ELR (cell line): ENCODE measurements at regions not wholly inside any gene's neighbourhood (a gene's known extent, or its start where the extent isn't known, plus 50 kb on each side); places are given as distances from the start of the nearest gene placed in this dataset.

ENCODE experiments used
- DNase-seq: peaks from one replicate; pipeline ENCODE4 v3.0.0-alpha.2; 2015; ENCODE audit warnings: low read depth

DNA sequence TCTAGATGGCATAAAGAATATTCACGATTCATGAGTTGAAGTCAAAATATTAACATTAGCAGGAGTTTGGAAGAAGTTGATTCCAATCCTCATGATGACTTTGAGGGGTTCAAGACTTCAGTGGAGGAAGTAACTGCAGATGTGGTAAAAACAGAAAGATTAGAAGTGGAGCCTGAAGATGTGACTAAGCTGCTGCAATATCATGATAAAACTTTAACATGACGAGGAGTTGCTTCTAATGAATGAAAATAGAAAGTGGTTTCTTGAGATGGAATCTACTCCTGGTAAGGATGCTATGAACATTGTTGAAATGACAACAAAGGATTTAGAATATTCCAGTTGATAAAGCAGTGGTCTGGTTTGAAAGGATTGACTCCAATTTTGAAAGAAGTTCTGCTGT is 70.1 kb upstream of the TMLHE start:
- DNase-seq: no peak

DNA sequence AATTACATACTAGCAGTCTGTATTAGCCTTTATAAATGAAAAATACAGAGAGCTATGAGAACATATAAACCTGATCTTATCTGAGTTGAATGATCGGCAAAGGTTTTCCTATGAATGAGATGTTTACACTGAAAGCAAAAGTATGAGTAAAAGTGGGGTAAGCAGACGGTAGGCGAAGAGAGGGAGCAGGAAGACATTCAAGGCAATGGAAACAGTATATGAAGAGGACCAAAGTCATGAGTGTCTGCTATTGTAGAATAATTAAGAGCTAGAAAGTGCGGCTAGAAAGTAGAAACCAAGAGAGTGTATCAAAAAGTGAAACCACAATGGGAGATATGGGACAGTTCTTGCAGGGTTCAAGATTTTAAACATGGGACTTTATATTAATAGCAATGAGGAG is 67.0 kb upstream of the TMLHE start:
- DNase-seq: no peak

DNA sequence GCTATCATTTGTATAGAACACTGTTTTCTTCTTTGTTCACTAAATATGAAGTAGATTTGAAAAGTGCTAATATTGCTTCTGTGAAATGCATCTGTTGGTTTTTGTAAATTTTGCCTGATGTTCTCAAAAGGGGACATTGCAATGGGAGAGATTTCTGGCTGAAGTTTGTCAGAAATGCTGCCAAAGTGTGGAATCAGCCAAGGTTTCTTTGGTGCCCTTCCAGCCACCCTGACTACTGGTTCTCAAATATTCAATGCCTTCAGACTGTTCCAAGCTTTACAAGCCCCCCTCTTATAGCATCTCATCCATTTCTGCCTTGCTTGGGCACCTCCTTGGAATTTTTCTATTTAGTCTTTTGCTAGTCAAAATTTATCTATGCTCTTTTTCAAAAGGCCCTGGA is 60.6 kb upstream of the TMLHE start:
- no peak for DNase-seq

DNA sequence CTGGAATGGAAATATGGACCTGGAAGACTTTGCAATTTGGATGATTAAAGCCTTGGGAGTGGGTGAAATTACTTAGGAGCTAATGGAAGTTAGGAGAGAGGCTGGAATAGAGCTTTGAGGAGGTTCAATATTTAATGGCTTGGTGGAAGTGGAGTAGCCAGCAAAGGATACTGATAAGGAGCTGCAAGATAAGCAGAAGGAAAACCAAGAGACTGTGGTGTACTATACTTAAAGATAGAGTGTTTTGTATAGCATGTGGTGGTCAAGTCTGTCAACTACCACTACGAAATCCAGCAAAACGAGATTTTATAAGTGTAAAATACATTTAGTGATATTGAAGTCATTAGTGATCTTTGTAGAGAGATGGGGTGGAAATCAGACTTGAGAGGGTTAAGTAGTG is 54.0 kb upstream of the TMLHE start:
- DNase-seq: no peak
